ES-I3 (cell line): ENCODE measurements at regions not wholly inside any gene's neighbourhood (a gene's known extent, or its start where the extent isn't known, plus 50 kb on each side); places are given as distances from the start of the nearest gene placed in this dataset.

Experiments
- H3K36me3 ChIP-seq: 2 replicates; pipeline ENCODE4 v1.6.1; 2013; ENCODE audit warnings: mild to moderate bottlenecking, low read length, control low read depth, moderate library complexity; ENCODE audit not compliant: insufficient read depth
- H3K4me1 ChIP-seq: 2 replicates; pipeline ENCODE4 v1.6.1; 2013; ENCODE audit warnings: mild to moderate bottlenecking, control low read depth, low read length; ENCODE audit not compliant: insufficient read depth
- H3K9ac ChIP-seq: 2 replicates; pipeline ENCODE4 v1.6.1; 2013; ENCODE audit warnings: low read depth, mild to moderate bottlenecking, low read length, moderate library complexity
- H3K9me3 ChIP-seq: 2 replicates; pipeline ENCODE4 v1.6.1; 2013; ENCODE audit warnings: mild to moderate bottlenecking, low read length, moderate library complexity; ENCODE audit not compliant: control insufficient read depth, insufficient read depth

DNA sequence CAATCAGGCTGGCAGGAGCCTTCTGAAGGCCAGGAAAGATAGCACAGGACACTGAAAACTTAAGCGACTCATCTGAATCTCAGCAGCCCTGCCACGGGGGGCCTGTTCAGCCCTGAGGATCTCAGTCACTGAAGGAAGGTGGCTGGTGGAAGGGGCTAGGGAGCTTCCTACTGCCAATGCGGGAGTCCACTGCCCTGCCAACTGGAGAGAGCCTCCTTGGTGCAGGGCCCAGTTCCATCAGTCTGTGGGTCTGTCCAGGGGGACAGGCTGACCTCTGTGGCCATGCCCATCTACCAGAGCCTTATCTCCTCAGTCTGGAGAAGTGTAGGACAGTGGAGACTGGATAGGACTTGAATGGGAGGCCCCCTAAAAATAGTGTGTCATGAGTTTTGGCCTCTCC lies 1851.6 kb downstream of the TP53TG3F start:
- Histone ChIP-seq H3K36me3 (no peaks in the 10 kb centered on the region), H3K9me3 (no peaks in the 10 kb centered on the region), H3K4me1 (no peaks in the 10 kb centered on the region; the same call in 1 of the 2 replicates), H3K9ac (no peak overlapping the region)

DNA sequence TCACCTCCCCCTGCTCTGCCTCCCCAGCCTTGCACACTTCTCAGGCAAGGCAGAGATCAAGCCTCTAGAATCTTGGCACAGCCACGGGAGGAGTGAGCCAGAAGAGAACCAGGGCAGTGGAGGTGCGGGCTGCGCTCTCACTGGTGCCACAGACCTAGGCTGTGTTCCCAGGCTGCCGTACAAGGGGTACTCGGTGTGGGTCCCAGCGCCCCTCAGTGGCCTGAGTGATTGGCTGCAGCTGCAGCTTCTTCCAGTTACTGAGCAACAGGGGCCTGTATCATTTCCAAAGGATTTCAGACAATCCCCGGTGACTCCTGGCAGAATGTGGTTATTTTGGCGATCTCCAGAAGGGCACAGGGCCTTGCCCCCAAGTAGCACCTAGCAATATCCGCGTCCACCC lies 1852.1 kb downstream of the TP53TG3F start:
- Histone ChIP-seq H3K36me3 (no peaks in the 10 kb centered on the region), H3K9me3 (no peaks in the 10 kb centered on the region), H3K4me1 (no peaks in the 10 kb centered on the region; the same call in 1 of the 2 replicates), H3K9ac (no peak overlapping the region)

DNA sequence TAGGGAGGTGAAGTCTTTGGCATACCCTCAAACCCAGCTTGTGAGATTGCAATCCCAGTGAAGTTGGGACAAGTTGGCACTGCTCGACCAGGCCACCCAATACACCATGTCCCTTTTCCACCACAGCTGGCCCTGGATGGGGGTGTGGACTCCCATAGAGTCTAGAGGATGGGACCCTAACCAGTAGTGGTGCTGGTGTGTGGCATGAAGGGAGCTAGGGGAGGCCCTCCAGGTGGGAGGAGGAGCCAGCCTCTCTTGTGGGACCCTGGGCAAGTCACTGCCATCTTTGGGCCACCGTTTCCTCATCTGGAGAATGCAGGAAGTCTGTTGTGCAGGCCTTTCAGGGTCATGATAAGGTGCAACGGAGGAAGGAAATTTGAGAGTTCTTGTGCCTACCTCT lies 1854.9 kb downstream of the TP53TG3F start:
- Histone ChIP-seq H3K9me3 (no peaks in the 10 kb centered on the region), H3K4me1 (no peaks in the 10 kb centered on the region; the same call in 1 of the 2 replicates), H3K36me3 (no peaks in the 10 kb centered on the region), H3K9ac (no peak overlapping the region)

DNA sequence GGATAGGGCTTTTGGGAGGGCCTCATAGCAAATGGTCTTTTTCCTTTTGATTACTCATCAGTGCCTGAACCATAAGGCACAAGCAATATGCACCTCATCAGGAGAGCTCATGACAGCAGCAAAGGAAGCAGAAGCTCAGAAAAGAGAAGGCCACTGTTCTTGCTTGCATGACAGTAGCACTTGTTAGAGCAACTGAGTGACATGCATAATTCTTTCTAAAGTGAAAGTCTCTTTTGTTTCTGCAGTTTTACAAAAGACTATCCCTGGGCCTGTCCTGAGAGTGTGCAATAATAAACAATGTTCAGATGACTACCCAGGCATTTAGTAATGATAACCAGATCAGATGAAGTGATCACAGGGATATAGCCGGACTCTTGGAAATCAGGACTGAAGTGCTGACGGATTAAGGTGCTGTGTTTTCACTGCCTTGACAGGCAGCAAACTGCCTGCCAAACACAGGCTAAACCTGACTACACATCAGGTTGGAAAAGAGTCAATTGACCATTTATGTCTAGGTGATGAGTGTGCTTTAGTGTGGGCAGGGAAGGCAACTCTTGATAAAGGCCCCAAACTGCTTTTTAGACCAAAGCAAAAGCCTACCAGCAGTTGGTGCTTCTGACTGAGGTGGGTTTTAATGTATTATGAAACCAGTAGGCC lies 1860.3 kb downstream of the TP53TG3F start:
- H3K9me3 ChIP-seq = no peaks in the 10 kb centered on the region
- no peaks in the 10 kb centered on the region for H3K4me1 ChIP-seq
- H3K36me3 ChIP-seq = no peaks in the 10 kb centered on the region
- H3K9ac ChIP-seq = no peak overlapping the region

DNA sequence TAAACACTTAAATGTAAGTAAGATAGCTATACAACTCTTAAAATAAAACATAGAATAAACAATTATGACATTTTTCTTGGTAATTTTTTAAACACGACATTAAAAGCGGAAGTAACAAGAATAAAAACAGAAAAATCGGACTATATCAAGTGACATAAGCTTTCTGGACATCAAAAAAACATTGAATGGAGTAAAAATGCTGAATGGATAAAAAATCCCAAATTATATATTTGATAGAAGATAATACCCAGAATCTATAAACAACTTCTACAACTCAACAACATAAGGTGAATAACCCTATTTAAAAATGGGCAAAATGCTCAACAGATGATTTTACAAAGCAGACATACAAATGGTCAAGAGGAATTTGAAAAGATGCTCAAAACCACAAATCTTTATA lies 1866.5 kb downstream of the TP53TG3F start:
- Histone ChIP-seq H3K9me3 (no peaks in the 10 kb centered on the region), H3K9ac (no peak overlapping the region), H3K4me1 (no peaks in the 10 kb centered on the region), H3K36me3 (no peaks in the 10 kb centered on the region)

DNA sequence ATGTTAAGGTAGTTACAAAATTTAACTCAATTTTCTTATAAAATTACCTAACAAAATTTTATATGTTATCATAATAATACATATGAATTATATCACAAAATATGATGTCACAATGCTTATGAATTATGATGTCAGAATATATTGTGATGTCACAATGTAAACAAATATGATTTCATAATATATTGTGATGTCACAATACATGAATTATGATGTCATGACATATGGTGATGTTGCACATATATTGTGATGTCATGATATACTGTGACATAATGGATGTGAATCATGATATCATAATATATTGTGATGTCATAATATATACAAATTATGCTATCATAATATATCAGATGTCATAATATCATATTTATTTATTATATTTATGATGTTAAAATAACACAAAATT lies 1879.9 kb downstream of the TP53TG3F start:
- Histone ChIP-seq H3K4me1 (no peaks in the 10 kb centered on the region), H3K9me3 (no peaks in the 10 kb centered on the region), H3K9ac (no peak overlapping the region), H3K36me3 (no peaks in the 10 kb centered on the region)

DNA sequence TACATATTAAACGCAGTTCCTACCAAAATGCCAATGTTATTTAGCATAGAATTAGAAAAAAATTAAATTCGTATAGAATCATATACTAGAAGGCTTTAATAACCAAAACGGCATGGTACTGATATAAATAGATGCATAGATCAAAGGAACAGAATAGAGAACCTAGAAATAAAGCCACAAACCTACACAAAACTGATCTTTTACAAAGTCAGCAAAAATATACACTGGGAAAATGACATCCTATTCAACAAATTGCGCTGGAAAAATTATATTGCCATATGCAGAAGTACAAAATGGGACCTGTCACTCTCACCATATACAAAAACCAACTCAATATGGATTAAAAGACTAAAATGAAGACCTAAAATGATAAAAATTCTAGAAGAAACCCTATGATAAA lies 1882.6 kb downstream of the TP53TG3F start:
- Histone ChIP-seq H3K36me3 (no peaks in the 10 kb centered on the region), H3K9me3 (no peaks in the 10 kb centered on the region; the same call in 1 of the 2 replicates)

DNA sequence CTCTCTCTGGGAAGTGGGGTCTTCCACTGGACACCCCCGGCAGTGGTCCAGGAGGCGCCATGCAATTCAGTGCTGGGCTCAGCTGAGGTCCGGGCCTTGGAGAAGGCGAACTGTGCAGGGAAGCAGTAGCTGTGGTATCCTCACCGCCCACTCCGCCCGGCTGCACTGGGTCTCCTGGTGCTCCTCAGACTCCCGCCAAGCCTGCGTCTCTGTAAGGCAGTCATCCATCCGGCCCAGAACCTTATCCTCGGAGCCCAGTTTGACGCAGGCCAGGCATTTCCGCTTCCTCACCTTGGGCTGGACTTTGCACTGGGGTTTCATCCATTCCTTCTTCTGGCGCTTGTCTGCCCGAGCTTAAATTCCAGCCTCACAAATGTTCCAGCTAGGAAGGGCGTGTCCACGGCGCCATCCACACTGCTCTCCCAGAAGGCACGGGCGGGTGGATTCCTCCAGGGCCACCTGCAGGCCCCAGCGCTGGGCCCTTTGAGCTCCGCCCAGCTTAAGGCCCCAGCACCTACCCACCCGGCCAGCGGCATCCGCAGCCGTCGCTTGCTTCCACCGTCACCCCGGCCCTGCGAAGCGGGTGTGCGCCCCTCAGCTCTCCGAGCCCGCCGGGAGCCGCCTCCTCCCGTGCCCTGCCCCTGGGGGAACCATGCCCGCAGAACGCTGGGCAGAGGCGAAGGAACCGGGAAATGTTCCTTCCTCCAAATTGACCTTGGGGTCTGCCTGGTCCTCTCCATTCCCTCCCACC lies 1884.8 kb downstream of the TP53TG3F start:
- Histone ChIP-seq H3K9ac (peak overlapping the region; percentile 15; the same call in 1 of the 2 replicates), H3K9me3 (no peaks in the 10 kb centered on the region; the same call in 1 of the 2 replicates), H3K4me1 (no peaks in the 10 kb centered on the region), H3K36me3 (no peaks in the 10 kb centered on the region)

More for the DNA sequence above, 1882.6 kb downstream of the TP53TG3F start:
- H3K4me1 ChIP-seq = no peaks in the 10 kb centered on the region
- no peak overlapping the region for H3K9ac ChIP-seq

DNA sequence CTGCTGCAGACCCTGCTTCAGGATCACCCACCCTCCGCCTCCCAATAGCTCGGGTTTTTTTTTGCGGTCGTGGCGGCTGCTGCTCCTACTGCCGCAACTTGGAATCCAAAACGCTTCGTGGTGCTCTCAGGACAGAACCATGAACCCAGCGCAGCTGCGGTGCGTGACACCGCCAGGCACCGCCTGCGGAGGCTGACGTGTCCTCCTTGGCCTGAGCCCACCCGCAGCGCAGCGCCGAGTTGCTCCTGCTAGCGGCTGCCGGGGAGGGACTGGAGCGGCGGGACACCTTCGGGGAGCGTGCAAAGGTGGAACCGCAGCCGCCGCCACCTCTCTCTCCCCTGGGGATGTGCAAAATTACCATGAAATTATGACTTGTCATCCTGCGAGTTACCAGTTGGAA lies 1893.0 kb downstream of the TP53TG3F start:
- Histone ChIP-seq H3K9me3 (no peaks in the 10 kb centered on the region), H3K9ac (peak overlapping the region; percentile 33; the same call in 1 of the 2 replicates), H3K36me3 (no peaks in the 10 kb centered on the region), H3K4me1 (no peaks in the 10 kb centered on the region)

DNA sequence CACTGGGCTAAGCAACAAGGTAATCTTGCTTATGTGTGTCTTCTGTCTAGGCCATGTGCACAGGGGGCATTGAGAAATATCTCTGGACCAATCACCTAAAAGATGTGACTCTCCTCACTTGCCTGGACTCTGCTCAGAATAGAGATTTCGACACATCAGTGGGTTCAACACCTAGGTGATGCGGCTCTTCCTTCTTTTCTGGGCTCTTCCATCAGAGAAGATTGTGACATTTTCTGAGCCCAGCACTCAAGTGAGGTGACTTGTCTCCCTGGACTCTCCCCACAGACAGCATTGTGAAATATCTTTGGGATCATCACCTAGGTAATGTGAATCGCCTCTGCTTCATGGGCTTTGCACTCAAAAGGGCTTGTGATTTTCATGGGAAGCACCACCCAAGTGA lies 1904.1 kb downstream of the TP53TG3F start:
- no peak overlapping the region for H3K9ac ChIP-seq
- H3K36me3 ChIP-seq = no peaks in the 10 kb centered on the region
- no peaks in the 10 kb centered on the region for H3K9me3 ChIP-seq
- H3K4me1 ChIP-seq = no peaks in the 10 kb centered on the region

DNA sequence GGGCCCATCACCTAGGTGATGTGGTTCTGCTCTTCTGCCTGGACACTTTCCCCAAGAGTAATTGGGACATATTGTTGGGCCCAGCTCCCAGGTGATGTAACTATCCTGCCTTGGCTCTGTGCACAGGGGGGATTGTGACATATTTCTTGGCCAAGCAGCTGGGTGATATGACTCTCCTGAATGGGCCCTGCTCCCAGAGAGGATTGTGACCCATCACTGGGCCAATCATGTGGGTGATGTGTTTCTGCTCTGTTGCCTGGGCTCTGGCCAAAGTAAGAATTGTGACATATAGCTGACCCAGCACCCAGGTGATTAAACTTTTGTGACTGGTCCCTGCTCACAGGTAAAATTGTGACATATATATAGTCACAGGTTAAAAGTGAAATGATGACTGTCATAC lies 1904.9 kb downstream of the TP53TG3F start:
- Histone ChIP-seq H3K9ac (no peak overlapping the region), H3K4me1 (no peaks in the 10 kb centered on the region), H3K36me3 (no peaks in the 10 kb centered on the region), H3K9me3 (no peaks in the 10 kb centered on the region)

DNA sequence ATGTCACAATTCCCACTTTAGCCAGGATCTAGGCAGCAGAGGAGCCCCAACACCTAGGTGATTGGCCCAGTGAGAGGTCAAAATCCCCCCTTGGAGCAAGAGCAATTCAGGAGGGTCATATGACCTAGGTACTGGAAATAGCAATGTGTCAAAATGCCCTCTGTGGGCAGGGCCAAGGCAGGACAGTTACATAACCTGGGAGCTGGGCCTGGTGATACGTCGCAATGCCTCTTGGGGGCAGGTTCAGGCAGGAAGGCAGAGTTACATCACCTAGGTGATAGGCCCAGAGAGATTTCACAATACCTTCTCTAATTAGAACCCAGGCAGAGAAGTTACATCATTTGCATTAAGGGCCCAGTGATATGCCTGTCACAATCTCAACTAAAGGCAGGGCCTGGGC lies 1906.3 kb downstream of the TP53TG3F start:
- H3K9me3 ChIP-seq = no peaks in the 10 kb centered on the region
- no peaks in the 10 kb centered on the region for H3K36me3 ChIP-seq
- H3K9ac ChIP-seq = no peak overlapping the region
- no peaks in the 10 kb centered on the region for H3K4me1 ChIP-seq

DNA sequence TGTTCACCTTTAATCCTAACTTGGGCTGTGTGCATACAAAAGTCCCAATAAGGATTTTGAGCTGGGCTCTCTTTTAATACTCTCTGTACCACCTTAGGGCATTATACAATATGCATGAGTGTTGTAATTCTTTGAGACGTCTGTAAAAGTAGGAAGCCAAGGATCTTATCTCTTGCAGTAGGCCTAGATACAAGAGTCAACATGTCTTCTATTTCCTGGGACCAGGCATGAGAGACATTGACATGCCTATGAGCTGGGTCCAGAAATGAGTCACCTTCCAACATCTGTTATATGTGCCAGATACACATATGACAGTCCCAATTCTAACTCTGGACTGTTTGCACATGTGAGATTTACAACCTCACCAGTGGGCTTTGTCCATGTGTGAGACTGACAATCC lies 1911.2 kb downstream of the TP53TG3F start:
- Histone ChIP-seq H3K9ac (no peak overlapping the region), H3K4me1 (no peaks in the 10 kb centered on the region), H3K9me3 (no peaks in the 10 kb centered on the region), H3K36me3 (no peaks in the 10 kb centered on the region)

DNA sequence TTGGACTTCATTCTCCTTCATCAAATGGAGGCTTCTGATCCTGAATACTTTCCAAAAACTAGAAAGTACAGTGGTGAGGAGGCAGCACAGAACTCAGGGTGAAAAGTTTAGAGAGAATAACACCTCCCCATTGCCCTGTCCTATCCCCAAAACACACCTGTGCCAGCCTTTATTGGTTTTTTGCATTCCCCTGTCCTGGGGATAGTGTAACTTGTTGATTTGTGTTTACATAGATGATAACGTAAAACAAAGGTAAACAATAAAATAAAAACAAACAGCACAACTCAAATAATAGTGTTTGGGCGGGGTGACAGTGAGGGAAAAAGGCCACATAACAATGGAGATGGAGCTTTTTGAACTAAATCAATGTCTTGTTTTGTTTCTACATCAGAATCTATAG lies 1917.7 kb downstream of the TP53TG3F start:
- Histone ChIP-seq H3K9me3 (no peaks in the 10 kb centered on the region), H3K4me1 (no peaks in the 10 kb centered on the region)

DNA sequence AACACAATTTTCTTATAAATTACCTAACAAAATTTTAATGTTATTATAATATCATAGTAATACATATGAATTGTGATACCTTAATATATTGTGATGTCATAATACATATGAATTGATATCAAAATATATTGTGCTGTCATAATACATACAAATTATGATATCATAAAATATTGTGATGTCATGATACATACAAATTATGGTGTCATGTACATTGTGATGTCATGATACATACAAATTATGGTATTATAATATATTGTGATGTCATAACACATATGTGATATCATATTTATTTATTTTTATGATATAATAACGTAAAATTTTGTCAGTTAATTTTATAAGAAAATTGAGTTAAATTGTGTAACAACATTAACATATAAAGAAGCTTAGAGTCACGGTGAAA lies 1927.2 kb downstream of the TP53TG3F start:
- Histone ChIP-seq H3K36me3 (no peaks in the 10 kb centered on the region), H3K9me3 (no peaks in the 10 kb centered on the region), H3K4me1 (no peaks in the 10 kb centered on the region), H3K9ac (no peak overlapping the region)

More for the DNA sequence above, 1917.7 kb downstream of the TP53TG3F start:
- no peak overlapping the region for H3K9ac ChIP-seq
- H3K36me3 ChIP-seq = no peaks in the 10 kb centered on the region
